IPS-NIHi7 (cell line): ENCODE measurements at regions not wholly inside any gene's neighbourhood (a gene's known extent, or its start where the extent isn't known, plus 50 kb on each side); places are given as distances from the start of the nearest gene placed in this dataset.
A peak's percentile ranks its signal among the peaks of the same experiment; 100 is the strongest.
"Not testable (repeated sequence)": the region's sequence is repeated elsewhere in the genome, so short reads cannot be mapped to it uniquely, and the experiment has no call there.

Source experiments
- DNase-seq: peaks from one replicate; pipeline ENCODE4 v3.0.0; 2012; ENCODE audit warnings: mixed read lengths; ENCODE audit errors: extremely low spot score

DNA sequence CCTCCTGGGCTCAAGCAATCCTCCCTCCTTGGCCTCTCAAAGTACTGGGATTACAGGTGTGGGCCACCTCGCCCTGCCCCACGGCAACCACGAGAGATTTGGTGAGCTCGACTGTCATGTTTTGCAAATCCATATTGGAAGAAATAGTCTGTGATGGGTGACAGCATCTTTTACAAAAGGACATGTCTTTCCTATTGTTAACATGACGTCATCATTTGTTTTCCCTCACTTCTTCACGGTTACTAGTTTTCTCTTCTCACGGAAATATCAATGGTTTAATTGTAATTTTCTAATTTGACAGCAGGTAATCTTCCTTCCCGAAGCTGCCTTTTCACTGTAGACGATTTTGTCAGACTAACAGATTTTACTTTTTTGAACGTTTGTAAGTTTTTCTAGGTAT, 110.8 kb upstream of the GREM2 start:
- DNase-seq, result no peak

GRCh38 chr1:240720976-240721375, 109.0 kb upstream of the GREM2 start:
- no peak for DNase-seq

DNA sequence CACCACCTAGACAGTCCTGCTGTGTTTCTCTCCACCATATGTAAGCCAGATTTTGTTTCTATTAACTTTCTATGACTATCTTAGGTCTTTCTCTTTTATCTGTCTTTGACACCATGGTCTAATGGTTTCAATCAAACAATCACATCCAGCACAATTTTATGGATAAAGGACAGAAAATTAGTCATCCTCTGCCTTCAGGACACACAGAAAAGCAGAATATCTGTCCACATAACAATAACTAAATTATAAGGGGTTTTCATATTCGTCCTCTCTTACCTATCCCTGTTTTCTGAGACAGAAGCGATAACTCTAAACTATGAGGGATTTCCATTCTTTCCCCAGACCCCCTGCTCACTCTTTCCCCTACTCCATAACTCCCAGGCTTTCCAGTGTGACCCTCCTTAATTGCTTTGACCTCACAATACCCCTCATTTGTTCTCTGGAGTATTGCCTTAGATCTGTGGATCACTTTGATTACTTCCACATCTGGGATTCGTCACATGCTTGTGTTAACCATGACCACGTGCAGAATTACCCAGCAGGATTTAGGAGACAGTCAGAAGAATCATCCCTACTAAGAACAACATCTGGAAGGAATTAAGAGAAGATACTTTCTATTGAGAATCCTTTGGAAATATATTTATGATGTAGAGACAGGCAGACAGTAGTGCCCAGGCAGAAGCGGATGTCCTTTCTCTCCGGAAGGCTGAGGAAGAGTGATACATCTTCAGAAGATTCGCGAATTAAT, 108.2 kb upstream of the GREM2 start:
- no peak for DNase-seq

DNA sequence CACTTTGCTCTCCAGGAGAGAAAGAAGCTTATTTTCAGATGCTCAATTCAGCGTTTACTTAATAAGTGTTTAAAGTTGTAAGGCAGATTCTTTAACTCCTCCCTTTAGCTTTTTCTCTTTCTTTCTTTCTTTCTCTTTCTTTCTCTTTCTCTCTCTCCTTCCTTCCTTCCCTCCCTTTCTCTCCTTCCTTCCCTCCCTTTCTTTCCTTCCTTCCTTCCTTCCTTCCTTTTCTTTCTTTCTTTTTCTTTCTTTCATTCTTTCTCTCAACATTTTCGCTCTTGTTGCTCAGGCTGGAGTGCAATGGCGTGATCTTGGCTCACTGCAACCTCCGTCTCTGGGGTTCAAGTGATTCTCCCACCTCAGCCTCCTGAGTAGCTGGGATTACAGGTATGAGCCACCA, 104.6 kb upstream of the GREM2 start:
- not testable (repeated sequence) for DNase-seq

- DNase-seq, result no peak
Measured at GRCh38 chr1:240714568-240715292, 102.8 kb upstream of the GREM2 start.

GRCh38 chr1:240712014-240712731, 100.2 kb upstream of the GREM2 start:
- no peak for DNase-seq

DNA sequence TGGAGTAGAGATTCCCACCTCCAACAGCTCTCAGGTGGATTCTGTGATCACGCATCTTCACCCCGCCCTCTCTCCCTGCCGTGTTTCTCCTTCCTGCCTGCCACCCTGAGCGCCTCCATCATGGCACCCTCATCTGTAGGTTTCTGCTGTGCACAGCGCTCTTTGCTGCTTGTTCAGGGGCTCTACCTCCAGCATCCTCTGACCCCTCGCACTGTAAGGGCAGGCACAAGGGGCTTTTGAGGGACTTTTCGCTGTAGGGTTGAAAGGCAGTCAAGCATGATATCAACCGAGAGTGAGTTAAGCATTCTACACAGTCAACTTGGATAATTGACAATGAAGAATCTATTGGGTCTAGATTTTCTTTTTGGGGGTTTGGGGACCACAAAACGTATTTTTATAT, 99.1 kb upstream of the GREM2 start:
- no peak for DNase-seq

- no peak for DNase-seq
Measured at GRCh38 chr1:240709676-240710075, 97.7 kb upstream of the GREM2 start.

DNA sequence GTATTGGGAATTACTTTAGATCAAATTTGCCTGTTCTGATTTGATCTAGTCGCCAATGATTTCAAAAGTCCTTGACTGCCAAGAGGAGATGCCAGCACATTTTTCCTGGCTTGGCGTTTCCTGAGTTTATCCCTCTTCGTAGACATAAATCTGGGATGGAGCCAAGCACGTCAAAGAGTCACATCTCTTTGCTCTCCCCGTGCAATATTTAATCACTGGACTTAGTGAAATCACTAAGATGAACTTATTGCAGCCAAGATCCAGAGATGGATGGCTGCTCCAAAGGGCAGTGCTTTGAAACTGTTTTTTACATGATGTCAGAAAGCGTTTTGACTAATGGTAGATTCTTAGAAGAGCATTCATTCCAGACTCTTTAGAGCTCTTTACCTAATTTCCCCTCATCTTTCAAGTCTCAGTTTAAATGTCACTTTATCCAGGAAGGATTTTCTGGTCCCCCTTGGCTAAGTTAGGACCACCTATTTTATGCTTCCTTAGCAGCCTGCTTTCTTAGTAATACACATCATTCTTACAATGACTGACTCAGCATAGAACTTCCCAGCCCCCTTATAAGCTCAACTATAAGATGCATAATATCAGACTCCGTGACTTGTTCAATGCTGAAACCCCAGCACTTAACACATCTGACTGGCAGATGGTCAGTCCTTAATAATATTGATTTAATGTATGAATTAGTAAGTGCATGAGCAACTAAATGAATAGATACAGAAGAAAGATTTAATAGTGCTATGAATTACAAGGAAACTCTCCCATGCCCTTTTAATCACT, 94.4 kb upstream of the GREM2 start:
- no peak for DNase-seq

DNA sequence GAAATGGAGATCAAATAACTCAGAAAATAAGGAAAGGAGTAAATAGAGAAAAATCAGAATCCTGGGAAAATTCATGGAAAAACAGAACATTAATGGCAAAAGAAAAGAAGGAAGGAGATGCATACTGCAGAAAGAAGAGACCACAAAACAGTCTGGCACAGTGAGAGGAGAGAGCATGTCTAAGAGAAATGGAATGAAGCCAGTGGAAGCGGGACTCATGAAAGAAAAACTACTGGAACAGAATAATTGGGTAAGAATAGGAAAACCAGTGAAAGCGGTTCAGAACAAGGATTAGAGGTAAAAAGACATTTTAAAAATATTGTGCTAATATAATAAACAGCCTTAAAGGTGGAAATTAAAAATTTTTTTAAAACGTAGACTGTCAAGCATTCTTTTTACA, 93.6 kb upstream of the GREM2 start:
- no peak for DNase-seq

- no peak for DNase-seq
Measured at GRCh38 chr1:240701412-240701811, 89.5 kb upstream of the GREM2 start.

DNA sequence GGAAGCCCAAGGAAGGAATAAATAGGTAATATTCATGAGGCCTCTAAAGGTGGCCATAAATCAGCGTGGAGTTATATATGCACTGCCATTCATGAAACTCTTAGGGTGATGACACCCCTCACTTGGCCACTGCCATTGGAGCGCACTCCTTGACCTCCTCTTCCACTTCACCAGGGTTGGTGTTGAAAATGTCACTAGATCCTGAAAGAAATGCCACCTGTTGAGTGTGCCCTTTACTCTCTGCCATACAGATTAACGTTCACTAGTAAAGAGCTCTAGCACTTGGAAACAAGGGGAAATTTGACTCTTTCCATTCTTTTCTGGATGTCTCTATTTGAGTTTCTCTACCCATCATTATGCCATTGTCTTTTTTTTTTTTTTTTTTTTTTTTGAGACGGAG, 83.5 kb upstream of the GREM2 start:
- no peak for DNase-seq

DNA sequence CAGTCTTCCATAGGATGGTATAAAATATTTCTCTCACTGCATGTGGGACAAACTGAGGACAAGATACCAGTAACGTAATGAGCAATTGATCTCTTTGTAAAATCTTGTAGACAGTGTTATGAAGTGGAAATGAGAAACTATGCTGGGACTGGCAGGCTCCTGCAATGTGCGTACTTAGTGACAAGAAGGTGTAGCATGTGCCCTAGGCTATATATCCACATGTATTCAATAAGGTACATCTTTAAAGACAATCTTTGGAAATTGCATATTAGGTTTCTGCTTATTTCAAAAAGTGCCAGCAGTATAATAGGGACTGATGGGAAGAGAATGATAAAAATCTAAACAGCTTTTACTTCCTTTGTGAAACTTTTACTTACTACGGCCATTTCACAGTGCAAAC, 81.9 kb upstream of the GREM2 start:
- no peak for DNase-seq

GRCh38 chr1:240693036-240693435, 81.1 kb upstream of the GREM2 start:
- no peak for DNase-seq

DNA sequence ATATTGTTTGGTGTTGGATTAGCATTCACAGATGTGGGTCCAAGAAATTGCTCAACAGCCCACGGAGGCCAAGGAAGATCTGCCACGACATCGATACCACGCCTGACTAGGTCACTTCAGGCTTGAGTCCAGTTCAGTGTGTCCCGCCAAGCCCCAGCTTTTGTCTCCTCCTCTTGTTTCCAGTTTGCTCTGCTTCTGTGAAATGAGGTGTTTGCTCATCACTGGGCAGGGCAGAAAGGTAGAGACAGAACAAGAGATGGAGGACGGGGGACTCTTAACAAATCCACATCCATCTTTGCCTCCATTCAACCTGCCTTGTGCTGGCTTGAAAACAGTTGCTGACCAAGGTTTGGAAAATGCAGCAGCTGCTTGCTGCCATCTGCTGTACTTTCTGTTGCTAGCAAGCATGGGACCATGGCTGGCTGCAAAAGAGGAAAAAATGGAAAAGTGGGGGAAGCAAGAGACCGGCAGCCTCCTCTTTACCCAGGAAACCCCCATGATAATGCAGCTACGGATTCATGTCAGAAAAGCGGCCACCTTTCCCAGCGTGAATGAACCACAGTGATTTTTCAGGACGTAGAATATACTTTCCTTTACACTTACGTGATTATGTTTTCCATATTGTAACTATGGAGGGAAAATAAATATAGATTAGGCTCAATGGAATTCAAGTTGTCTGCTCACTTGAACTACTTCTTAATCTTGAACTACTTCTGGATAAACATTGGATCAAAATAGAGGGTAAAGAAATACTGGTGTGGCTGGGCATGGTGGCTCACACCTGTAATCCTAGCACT, 80.2 kb upstream of the GREM2 start:
- DNase-seq, result peak; percentile 73

GRCh38 chr1:240691501-240691900, 79.5 kb upstream of the GREM2 start:
- no peak for DNase-seq

GRCh38 chr1:240687820-240688219, 75.9 kb upstream of the GREM2 start:
- no peak for DNase-seq

- DNase-seq, result no peak
Measured at GRCh38 chr1:240683576-240683975, 71.6 kb upstream of the GREM2 start.

DNA sequence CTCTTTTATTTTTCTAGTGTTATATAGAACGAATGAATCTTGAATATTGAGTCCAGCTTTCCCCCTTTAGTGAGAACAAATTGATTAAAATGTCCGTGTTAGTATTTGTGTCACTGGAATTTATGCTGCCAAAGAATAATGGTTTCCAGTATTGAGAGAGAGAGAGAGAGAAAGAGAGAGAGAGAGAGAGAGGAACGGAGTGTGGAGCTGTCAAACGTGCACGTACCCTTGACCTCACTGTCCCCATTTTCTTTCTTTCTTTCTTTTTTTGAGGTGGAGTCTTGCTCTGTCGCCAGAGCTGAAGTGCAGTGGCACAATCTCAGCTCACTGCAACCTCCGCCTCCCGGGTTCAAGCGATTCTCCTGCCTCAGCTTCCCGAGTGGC, 70.9 kb upstream of the GREM2 start:
- no peak for DNase-seq

DNA sequence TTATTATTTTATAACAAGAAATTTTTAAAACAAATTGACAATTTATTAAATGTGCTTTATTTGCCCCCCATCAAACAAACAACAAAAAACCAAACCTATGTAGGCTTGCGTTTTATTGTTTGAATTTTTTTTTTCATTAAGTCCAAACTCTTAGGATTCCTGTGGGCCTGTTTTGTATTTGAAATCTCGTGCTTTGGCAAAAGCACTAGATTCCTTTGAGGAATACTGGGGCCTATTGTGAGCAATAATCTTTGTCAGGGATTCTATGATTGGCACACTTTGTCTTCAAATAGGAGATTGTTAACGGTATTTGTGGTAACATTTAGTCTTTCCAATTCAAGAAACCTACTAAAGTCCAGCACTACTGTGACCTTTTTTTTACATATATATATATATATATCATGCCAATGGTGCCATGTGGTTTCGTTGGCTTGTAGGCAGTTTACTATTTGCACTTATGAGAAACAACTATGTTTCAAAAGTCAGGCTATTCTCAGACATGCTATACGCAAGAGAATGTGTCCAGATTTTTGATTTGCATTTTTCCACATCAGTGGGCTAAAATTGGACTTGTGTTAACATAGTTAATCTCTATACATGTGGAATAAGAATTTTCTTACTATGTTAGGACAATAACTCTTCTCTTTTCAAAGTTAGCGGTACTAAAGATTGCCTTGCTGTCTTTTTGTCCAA, 70.4 kb upstream of the GREM2 start:
- no peak for DNase-seq
